Activated CD8-positive, alpha-beta memory T cell treated with anti-CD3 and anti-CD28 coated beads for 48 hours (primary cell): ENCODE measurements at regions not wholly inside any gene's neighbourhood (a gene's known extent, or its start where the extent isn't known, plus 50 kb on each side); places are given as distances from the start of the nearest gene placed in this dataset.
"Not testable (repeated sequence)": the region's sequence is repeated elsewhere in the genome, so short reads cannot be mapped to it uniquely, and the experiment has no call there.

ENCODE experiments used
- DNase-seq, 3 experiments: peaks; one replicate each; pipeline ENCODE4 v3.0.0-alpha.2; 2020; ENCODE audit warnings: low read depth in 2 of 3, low spot score in 2 of 3

GRCh38 chrY:19059733-19060132 is 286.2 kb upstream of the HSFY2 start:
- DNase-seq: no peak

GRCh38 chrY:19058831-19059370 is 285.4 kb upstream of the HSFY2 start:
- no peak for DNase-seq

GRCh38 chrY:19056138-19056469 is 282.6 kb upstream of the HSFY2 start:
- DNase-seq: no peak

GRCh38 chrY:19055232-19056137 is 281.9 kb upstream of the HSFY2 start:
- DNase-seq: no peak

- DNase-seq: no peak
Measured at GRCh38 chrY:19053806-19054205, 280.3 kb upstream of the HSFY2 start.

DNA sequence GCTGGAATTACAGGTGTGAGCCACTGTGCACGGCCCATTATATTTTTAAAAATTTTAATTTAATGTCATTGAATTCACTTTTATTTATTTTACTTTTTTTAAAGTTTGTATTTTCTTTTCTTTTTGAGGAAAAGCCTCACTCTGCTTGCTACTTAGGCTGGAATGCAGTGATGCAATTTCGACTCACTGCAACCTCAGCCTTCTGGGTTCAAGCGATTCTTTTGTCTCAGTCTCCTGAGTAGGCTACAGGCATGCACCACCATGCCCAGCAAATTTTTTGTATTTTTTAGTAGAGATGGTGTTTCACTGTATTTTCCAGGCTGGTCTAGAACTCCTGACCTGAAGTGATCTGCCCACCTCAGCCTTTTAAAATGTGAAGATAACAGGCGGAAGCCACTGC is 277.5 kb upstream of the HSFY2 start:
- DNase-seq: no peak

- no peak for DNase-seq
Measured at GRCh38 chrY:19042984-19043442, 269.5 kb upstream of the HSFY2 start.

GRCh38 chrY:19042306-19042958 is 268.9 kb upstream of the HSFY2 start:
- DNase-seq: no peak

DNA sequence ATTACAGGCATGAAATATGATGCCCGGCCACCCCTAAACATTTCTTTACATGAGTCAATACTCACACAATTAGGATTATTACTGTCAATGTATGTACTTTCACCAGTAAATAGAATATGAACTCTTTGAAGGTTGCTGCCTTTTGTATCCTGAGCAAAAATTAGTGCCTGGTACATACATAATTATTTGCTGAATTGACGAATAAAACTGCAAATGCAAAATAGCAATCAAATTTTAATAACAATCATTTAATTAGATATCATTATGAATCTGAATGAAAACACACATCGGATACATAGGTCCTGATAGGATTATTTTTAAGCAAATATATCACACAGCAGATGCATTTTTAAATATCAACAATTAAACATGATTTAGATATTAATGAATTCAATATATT is 253.1 kb upstream of the HSFY2 start:
- DNase-seq: no peak

DNA sequence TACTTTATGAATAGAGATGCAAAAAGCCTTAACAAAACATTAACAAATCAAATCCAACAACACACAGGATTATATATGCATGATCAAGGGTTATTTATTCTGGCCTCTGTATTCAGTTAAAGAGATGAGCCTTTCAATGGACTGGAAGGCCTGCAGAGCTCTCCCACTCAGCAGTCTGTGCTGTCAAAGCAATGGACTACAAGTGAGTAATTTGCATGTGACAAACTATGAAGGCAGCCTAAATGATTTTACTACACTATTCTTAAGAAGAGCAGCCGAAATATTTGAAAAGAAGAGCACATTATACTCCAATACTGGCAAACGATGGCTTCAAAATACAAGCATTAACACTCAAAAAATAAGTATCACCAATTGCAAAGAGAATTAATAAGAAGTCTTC is 250.4 kb upstream of the HSFY2 start:
- no peak for DNase-seq

- DNase-seq: no peak
Measured at GRCh38 chrY:19020193-19020592, 246.7 kb upstream of the HSFY2 start.

- no peak for DNase-seq
Measured at GRCh38 chrY:19016990-19017389, 243.5 kb upstream of the HSFY2 start.

- no peak for DNase-seq
Measured at GRCh38 chrY:19015854-19016253, 242.3 kb upstream of the HSFY2 start.

GRCh38 chrY:19015213-19015612 is 241.7 kb upstream of the HSFY2 start:
- DNase-seq: no peak

- DNase-seq: no peak
Measured at GRCh38 chrY:19012985-19013384, 239.4 kb upstream of the HSFY2 start.

DNA sequence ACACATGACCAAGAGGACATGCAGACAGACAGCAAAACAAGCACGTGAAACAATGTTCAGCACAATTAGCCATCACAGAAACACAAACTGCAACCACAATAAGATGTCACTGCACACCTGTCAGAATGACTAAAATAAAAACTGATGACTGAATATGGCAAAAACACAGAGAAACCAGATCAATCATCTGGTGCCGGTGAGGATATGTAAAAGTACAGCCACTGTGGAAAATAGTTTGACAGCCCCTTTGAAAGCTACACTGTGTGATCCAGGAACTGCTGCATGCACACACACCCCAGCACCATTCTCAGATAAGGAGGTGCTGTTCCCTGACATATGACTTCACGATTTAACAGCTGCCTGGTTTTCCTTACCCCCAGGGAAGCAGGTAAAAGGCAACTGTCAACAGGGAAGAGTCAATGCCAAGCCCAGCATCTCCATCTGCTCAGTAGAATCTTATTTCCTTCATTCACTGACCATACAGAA is 238.1 kb upstream of the HSFY2 start:
- no peak for DNase-seq

DNA sequence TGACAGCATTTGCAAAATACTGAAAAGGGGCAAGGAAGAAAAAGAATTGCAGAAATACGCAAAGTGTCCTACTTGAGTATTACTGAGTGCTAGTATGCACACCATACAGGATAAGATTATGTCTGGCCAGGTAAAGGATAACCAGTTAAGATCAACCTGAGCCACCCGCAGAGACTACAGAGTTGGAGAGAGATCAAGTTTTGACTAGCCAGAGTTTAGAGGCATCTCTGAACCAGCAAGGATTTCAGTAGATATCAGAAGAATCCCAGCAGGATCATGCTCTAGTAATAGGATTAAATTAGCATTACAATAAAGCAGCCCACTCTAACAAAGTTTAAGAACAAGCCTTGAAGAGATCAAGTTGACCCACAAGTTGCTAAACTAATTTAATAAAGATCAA is 232.7 kb upstream of the HSFY2 start:
- DNase-seq: no peak

DNA sequence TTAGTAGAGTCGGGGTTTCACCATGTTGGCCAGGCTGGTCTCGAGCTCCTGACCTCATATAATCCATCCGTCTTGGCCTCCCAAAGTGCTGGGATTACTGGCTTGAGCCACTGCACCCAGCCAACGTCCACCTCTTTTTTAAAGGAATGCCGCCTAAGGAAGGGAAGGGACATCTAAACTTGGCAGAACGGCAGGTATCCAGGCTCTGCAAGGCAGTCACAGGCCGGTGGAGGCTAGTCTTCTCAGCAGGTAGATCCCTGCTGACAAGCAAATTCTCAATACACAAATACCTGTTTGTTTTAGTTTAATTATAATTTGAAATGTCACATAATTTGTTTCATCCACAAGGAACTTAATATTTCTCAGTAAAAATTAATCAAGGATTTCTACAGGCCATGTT is 232.0 kb upstream of the HSFY2 start:
- no peak for DNase-seq

DNA sequence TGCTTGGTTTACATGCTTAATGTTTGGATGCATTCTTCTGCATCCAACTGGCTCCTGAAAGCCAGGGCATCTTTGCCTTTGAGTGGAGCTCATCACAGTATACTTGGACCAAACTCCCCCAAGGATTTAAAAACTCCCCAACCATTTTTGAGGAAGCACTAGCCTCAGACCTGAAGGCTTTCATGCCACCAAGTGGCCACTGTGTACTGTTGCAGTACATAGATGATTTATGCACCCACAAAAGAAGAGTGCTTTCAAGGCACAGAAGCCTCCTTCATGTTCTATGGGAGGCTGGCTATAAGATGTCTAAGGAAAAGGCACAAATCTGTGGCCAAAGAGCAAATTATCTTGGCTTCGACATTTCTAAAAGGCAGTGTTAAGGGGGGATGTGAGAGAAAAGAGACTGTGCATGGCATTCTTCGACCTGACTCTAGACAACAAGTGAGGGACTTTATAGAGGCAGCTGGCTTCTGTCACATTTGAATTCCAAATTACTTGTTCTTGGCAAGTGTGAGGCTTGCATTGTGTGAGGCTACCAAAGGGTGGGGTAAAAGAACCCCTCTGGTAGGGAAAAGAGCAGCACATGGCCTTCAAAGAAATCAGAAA is 224.2 kb upstream of the HSFY2 start:
- DNase-seq: no peak

GRCh38 chrY:18993480-18993879 is 219.9 kb upstream of the HSFY2 start:
- DNase-seq: no peak

DNA sequence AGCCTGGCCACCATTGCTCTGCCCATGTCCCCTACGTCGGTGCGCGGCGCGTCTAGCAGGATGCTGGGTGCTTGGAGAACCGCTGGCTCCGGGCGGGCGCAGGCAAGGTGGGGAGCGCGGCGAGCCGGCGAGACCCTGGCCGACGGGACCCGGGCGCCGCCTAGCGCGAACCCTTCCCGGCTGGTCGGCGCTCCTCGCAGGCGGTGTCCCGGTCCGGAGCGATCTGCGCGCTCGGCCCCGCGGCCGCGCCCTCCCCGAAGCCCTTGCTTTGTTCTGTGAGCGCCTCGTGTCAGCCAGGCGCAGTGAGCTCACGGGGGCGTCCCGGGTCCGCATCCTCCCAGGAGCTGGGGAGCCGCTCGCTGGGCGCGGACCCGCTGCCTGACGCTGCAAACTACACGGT is 219.1 kb upstream of the HSFY2 start:
- DNase-seq: not testable (repeated sequence)

- DNase-seq: no peak
Measured at GRCh38 chrY:18989356-18989755, 215.8 kb upstream of the HSFY2 start.
